ENCODE measurements at regions not wholly inside any gene's neighbourhood (a gene's known extent, or its start where the extent isn't known, plus 50 kb on each side); places are given as distances from the start of the nearest gene placed in this dataset.

- TF ChIP-seq POLR2A (IDR thresholded peaks at IDR 0.05; ENCODE audit: low read depth, low read length) (no peak), POLR2AphosphoS5 (IDR thresholded peaks at IDR 0.05; ENCODE audit: low read depth, low read length) (no peak), TAF1 (IDR thresholded peaks at IDR 0.05; ENCODE audit: borderline replicate concordance, low read depth, low read length) (no peak)
These were observed 303.5 kb downstream of the TBC1D4 start for GRCh38 chr13:75178436-75178835.

All from GM12892 (cell line).